Left forelimb (tissue), 1 donor: ENCODE measurements at regions not wholly inside any gene's neighbourhood (a gene's known extent, or its start where the extent isn't known, plus 50 kb on each side); places are given as distances from the start of the nearest gene placed in this dataset.

Experiments used
- DNase-seq: peaks from one replicate; pipeline ENCODE4 v3.0.0-alpha.2; 2018; ENCODE audit warnings: low spot score

GRCh38 chr10:129104266-129105045 lies 362.6 kb upstream of the MGMT start:
- DNase-seq: no peak

DNA sequence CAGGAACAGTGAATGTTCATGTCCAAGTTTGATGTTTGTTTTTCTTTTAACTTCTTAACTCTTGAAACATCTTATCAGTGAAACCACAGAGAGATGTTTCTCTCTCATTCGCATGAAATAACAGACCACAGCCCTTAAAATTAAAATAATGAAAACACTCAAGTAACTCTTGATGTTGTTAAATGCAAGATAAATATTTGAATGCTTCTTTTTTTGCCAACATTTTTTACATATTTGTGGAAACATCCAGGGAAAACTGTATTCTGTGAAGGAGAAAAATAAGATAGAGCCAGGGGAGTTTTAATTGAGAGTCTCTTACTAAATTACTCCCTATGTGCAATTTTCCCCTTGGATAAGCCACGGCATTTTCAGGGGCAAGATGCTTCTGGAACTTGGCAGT lies 361.8 kb upstream of the MGMT start:
- DNase-seq: no peak

GRCh38 chr10:129106314-129106713 lies 360.7 kb upstream of the MGMT start:
- DNase-seq: no peak

- no peak for DNase-seq
Measured at GRCh38 chr10:129107525-129107924, 359.5 kb upstream of the MGMT start.

- DNase-seq: no peak
Measured at GRCh38 chr10:129108378-129108777, 358.7 kb upstream of the MGMT start.

DNA sequence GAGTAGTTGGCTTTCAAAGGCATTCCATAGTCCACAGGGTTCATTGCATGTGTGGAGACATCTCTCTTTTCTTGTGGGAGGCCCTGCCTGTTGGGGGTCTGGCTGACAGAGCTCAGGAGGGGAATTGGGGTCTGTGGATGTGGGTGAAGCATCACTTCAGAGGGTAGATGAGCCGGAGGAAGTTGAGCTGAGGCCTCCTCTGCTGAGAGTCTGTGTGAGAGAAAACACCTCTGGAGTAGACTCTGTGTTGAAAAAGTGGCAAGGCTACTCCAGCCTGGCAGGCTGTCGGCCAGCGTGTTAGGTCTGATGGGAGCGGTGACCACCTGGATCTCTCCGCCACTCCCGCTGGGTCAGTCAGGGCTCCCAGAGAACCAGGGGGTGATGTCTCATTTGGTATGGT lies 358.0 kb upstream of the MGMT start:
- DNase-seq: no peak

DNA sequence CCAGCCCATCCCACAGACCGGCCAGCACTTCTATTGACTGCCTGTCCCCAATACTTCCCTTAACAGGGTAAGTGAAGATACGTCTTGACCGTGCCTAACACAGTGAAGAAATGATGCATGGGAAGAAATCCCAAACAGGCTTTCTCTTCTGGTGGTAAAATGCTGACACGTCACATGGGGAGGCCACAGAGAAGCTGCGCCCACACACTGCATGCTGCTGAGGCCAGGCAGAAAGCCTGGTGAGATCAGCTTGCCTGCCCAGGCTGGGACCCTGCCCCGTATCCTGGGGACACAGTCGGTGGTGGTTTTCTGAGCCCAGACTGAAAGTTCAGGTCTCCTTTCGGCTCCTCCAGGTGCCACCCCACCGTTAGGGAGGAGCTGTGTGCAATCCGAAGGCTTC lies 356.3 kb upstream of the MGMT start:
- DNase-seq: no peak

GRCh38 chr10:129111922-129112321 lies 355.1 kb upstream of the MGMT start:
- peak; percentile 47 for DNase-seq

DNA sequence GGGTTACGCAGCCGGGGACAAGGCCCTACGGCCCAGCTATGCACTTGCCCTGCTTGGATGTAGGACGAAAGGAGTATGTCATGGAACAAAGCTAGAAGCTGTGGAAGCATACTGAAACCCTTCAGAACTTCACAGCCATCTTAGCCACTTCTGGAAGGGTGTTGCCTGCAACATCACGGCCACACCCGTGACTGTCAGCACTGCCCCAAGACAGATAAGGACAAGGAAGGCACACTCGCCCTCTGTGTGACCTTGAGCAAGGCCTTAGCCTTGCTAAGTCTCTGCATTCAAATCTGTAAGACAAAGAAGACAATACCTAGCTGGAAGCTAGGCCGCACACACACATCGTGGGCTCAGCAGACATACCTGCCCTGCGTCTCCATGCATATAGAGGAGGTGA lies 352.5 kb upstream of the MGMT start:
- no peak for DNase-seq

GRCh38 chr10:129116371-129116770 lies 350.7 kb upstream of the MGMT start:
- DNase-seq: peak; percentile 28

DNA sequence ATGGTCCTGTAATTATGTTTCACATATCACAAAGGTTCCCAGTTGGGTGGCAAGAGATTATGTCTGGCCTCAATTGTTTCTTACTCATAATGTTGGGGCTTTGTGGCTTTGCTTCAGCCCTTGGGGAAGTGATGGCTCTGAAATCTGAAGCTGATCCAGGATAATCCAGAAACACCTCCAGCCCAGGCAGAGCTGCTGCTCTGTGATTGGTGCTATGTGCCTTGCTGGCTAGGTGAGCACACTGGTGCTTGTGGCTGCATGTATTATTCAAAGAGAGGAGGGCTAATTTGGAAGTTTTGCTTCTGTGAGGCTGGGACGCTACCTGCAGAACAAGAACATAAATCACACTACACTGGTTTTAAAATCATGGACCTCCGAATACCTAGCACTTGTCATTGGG lies 346.6 kb upstream of the MGMT start:
- DNase-seq: peak; percentile 9

- peak; percentile 34 for DNase-seq
Measured at GRCh38 chr10:129122846-129123245, 344.2 kb upstream of the MGMT start.

GRCh38 chr10:129123428-129123827 lies 343.6 kb upstream of the MGMT start:
- peak; percentile 37 for DNase-seq

DNA sequence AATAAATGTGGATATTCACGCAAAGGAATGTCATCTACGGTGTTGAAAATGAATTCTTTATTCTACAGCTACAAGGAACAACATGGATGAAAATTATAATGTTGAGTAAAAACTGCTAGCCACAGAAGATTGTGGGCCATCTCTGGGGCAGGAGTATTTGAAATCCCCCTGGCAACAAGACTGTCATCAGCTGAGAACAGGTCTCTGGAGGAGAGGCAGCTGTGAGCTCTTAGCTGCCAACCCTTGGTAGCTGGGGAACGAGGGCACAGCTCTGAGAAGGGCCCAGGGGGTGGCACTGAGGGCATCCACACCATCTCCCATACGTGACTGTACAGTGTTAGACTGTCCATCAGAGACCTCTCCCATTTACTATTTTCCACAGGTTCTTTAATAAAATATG lies 340.1 kb upstream of the MGMT start:
- DNase-seq: peak; percentile 34

- DNase-seq: no peak
Measured at GRCh38 chr10:129131457-129132132, 335.4 kb upstream of the MGMT start.

DNA sequence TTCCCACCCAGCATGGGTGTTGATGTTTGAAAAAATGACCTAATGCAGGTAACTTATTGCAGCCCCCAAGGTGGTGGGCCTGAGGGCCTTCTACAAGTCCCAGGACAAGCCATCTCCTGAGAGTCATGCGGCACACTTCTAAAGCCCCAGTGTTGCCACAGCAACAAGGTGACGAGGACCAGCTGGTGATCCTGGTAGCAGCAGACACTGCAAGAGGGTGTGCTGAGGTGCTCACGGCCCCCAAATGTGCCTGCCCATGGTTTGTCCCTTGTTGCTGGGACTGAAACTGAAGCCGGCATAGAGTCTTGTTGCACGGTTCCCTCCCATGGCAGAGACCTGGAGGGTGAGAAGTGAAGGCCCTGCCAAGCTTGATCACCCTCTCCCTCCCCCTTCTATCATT lies 333.2 kb upstream of the MGMT start:
- DNase-seq: no peak

GRCh38 chr10:129134371-129134770 lies 332.7 kb upstream of the MGMT start:
- no peak for DNase-seq

DNA sequence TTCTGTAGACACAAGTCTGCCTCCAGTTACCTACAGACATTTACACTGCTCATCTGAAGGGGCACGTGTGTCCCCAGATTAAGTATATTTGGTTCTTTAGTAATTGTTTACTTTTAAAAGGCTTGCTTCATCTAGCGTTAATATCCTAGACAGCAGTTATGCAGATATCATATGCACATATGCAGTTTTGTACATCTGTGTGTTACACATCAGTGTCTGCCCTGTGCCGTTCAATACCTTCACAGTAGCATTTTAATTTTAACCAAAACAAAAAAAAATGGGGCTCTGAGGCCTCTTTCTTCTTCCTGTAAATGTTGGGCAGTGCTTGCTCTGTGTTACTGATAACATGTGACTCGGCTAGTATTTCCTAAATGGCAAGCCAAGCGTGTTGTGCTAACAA lies 331.4 kb upstream of the MGMT start:
- DNase-seq: no peak

GRCh38 chr10:129136074-129136473 lies 331.0 kb upstream of the MGMT start:
- no peak for DNase-seq

- no peak for DNase-seq
Measured at GRCh38 chr10:129136951-129137350, 330.1 kb upstream of the MGMT start.

- no peak for DNase-seq
Measured at GRCh38 chr10:129140921-129141885, 325.8 kb upstream of the MGMT start.

- no peak for DNase-seq
Measured at GRCh38 chr10:129151281-129151680, 315.8 kb upstream of the MGMT start.

GRCh38 chr10:129156406-129156805 lies 310.6 kb upstream of the MGMT start:
- no peak for DNase-seq
